BLaER1 treated with 17β-estradiol and CSF1 and Interleukin-3, amounts not matched to agents 10 nM and 100 nM (cell line): ENCODE measurements at regions not wholly inside any gene's neighbourhood (a gene's known extent, or its start where the extent isn't known, plus 50 kb on each side); places are given as distances from the start of the nearest gene placed in this dataset.

Source experiments
- H3K27ac ChIP-seq, 11 experiments: shearing (Covaris generic); formaldehyde crosslinking; 2 replicates each; pipeline ENCODE4 v1.8.1; 2022
- H3K27me3 ChIP-seq, 11 experiments: shearing (Covaris generic); formaldehyde crosslinking; 2 replicates each; pipeline ENCODE4 v1.8.1; 2022
- H3K36me3 ChIP-seq, 11 experiments: shearing (Covaris generic); formaldehyde crosslinking; 2 replicates each; pipeline ENCODE4 v1.8.1; 2022
- H3K4me1 ChIP-seq, 10 experiments: shearing (Covaris generic); formaldehyde crosslinking; 2 replicates each; pipeline ENCODE4 v1.8.1; 2022
- H3K4me2 ChIP-seq, 11 experiments: shearing (Covaris generic); formaldehyde crosslinking; 2 replicates each; pipeline ENCODE4 v1.8.1; 2022
- H3K4me3 ChIP-seq, 10 experiments: shearing (Covaris generic); formaldehyde crosslinking; 2 replicates each; pipeline ENCODE4 v1.8.1; 2022
- H3K9ac ChIP-seq, 11 experiments: shearing (Covaris generic); formaldehyde crosslinking; 2 replicates each; pipeline ENCODE4 v1.8.1; 2022
- H3K9me3 ChIP-seq, 11 experiments: shearing (Covaris generic); formaldehyde crosslinking; replicated peaks in 1 of 11; 2 replicates each; pipeline ENCODE4 v1.8.1; 2022
- H4K20me1 ChIP-seq, 11 experiments: shearing (Covaris generic); formaldehyde crosslinking; 2 replicates each; pipeline ENCODE4 v1.8.1; 2022
- Cebpa-rat ChIP-seq, 11 experiments: shearing (Covaris generic); IDR thresholded peaks; 2 replicates each; pipeline ENCODE4 v1.8.1; 2022

- Histone ChIP-seq H3K4me2 (no peak overlapping the region), H4K20me1 (no peaks in the 10 kb centered on the region), H3K36me3 (no peaks in the 10 kb centered on the region), H3K4me1 (peaks cover 0 to 5% (median 0%) of the 10 kb centered on the region in 10 experiments; a peak in 3 of 20 replicates), H3K4me3 (no peak overlapping the region), H3K9ac (no peak overlapping the region), H3K27ac (no peak overlapping the region), H3K9me3 (peaks cover 0 to 3% (median 0%) of the 10 kb centered on the region in 11 experiments; a peak in 1 of 22 replicates), H3K27me3 (no peaks in the 10 kb centered on the region)
- TF ChIP-seq Cebpa-rat (IDR thresholded peaks at IDR 0.05), result no peak
These were observed 541.3 kb upstream of the TENM3 start for GRCh38 chr4:181701894-181702293.

DNA sequence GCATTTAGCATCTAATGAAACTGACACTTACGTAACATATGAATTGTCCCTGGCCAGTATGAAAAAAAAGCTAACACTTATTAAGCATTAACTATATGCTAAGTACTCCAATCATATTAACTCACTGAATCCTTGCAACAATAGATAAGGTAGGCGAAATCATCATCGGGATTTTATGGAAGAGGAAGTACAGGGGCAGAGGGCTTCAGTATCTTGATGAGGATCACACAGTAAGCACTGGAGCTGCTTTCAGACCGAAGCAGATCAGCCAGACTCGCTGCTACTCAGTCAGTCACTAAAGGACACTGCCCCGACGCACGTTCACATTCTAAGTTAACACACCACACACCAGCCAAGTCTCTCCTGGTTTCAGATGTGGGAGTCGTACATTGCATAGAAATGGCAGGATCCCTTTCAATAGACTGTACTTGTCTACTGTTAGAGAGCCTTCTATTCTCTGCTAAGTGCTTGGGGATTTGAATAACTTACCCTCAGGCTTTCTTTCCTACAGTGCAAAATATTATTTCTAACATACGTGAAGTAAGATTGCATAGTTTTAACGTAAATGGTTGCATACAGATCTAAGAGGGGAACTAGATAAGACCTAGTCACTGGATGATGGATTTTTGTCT, 540.2 kb upstream of the TENM3 start:
- H3K4me3 ChIP-seq, result no peak overlapping the region
- no peak for TF ChIP-seq Cebpa-rat (IDR thresholded peaks at IDR 0.05)
- H3K4me2 ChIP-seq, result 0 out of 22 replicates have a peak overlapping the region, but pooled peaks of 1 of the 11 experiments have one; percentile 27
- no peaks in the 10 kb centered on the region for H3K27me3 ChIP-seq
- H3K36me3 ChIP-seq, result no peaks in the 10 kb centered on the region
- H3K9me3 ChIP-seq, result no peaks in the 10 kb centered on the region
- H3K27ac ChIP-seq, result no peak overlapping the region
- H3K9ac ChIP-seq, result no peak overlapping the region
- H4K20me1 ChIP-seq, result no peaks in the 10 kb centered on the region
- peaks cover 0 to 5% (median 0%) of the 10 kb centered on the region in 10 experiments; a peak in 3 of 20 replicates for H3K4me1 ChIP-seq

GRCh38 chr4:181710143-181710542, 533.1 kb upstream of the TENM3 start:
- H3K4me1 ChIP-seq, result no peaks in the 10 kb centered on the region
- H3K9ac ChIP-seq, result no peak overlapping the region
- no peaks in the 10 kb centered on the region for H3K27me3 ChIP-seq
- H3K4me3 ChIP-seq, result no peak overlapping the region
- H3K36me3 ChIP-seq, result no peaks in the 10 kb centered on the region
- H3K9me3 ChIP-seq, result peaks cover 0 to 6% (median 0%) of the 10 kb centered on the region in 11 experiments; a peak in 2 of 22 replicates
- no peaks in the 10 kb centered on the region for H4K20me1 ChIP-seq
- no peak for TF ChIP-seq Cebpa-rat (IDR thresholded peaks at IDR 0.05)
- no peak overlapping the region for H3K27ac ChIP-seq
- H3K4me2 ChIP-seq, result no peak overlapping the region

DNA sequence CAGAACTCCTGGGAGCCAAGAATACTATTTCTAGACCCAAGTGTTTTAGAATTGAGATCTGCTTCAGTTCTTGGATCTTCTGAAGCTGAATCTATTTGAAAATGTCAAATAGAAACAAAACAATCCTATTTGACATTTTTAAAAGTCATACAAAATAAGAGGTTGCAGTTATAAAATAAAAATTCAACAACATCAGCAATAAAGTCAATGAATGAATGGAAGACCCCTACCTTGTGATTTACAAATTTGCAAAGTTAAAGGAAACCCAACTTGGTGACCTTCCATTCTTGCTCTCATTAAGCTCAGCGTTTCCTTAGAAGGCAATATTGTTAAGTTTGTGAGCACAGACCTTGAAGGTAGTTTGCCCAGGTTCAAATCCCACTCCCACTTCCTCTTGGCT, 531.8 kb upstream of the TENM3 start:
- H3K9ac ChIP-seq, result no peak overlapping the region
- no peak overlapping the region for H3K4me2 ChIP-seq
- peaks cover 0 to 6% (median 0%) of the 10 kb centered on the region in 11 experiments; a peak in 2 of 22 replicates for H3K9me3 ChIP-seq
- no peak overlapping the region for H3K4me3 ChIP-seq
- no peak for TF ChIP-seq Cebpa-rat (IDR thresholded peaks at IDR 0.05)
- no peaks in the 10 kb centered on the region for H3K36me3 ChIP-seq
- no peaks in the 10 kb centered on the region for H3K4me1 ChIP-seq
- H3K27me3 ChIP-seq, result no peaks in the 10 kb centered on the region
- no peaks in the 10 kb centered on the region for H4K20me1 ChIP-seq
- no peak overlapping the region for H3K27ac ChIP-seq

- TF ChIP-seq Cebpa-rat (IDR thresholded peaks at IDR 0.05), result no peak
- H3K9me3 ChIP-seq, result peaks cover 7 to 15% (median 12%) of the 10 kb centered on the region in 11 experiments
- no peaks in the 10 kb centered on the region for H4K20me1 ChIP-seq
- H3K36me3 ChIP-seq, result no peaks in the 10 kb centered on the region
- H3K4me1 ChIP-seq, result no peaks in the 10 kb centered on the region
- no peak overlapping the region for H3K4me2 ChIP-seq
- no peak overlapping the region for H3K9ac ChIP-seq
- no peaks in the 10 kb centered on the region for H3K27me3 ChIP-seq
- no peak overlapping the region for H3K4me3 ChIP-seq
- H3K27ac ChIP-seq, result no peak overlapping the region
These were observed 514.8 kb upstream of the TENM3 start for GRCh38 chr4:181728305-181728966.

DNA sequence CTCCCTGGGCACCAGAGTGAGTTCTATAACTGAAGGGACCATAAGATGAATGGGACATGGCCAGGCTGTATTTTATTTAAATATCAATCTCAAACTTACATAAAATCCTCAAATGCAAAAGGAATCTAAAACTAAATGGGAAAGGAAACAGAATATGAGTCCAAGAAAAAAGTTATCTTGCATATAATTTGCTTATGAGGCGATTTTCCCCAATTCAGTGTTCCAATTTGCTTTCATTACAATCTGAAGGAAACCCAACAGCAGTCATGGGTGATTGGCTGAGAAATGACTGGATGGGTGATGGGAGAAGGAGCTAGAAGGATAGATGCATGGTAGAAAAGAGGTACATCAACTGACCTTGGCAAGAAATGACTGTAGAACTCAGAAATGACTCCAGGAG, 511.3 kb upstream of the TENM3 start:
- Histone ChIP-seq H3K4me3 (no peak overlapping the region), H3K27ac (no peak overlapping the region), H3K4me2 (no peak overlapping the region), H3K4me1 (no peaks in the 10 kb centered on the region), H3K36me3 (no peaks in the 10 kb centered on the region), H4K20me1 (no peaks in the 10 kb centered on the region), H3K9ac (no peak overlapping the region), H3K9me3 (no peaks in the 10 kb centered on the region; a peak in 1 of 22 replicates), H3K27me3 (no peaks in the 10 kb centered on the region)
- TF ChIP-seq Cebpa-rat (IDR thresholded peaks at IDR 0.05), result no peak

DNA sequence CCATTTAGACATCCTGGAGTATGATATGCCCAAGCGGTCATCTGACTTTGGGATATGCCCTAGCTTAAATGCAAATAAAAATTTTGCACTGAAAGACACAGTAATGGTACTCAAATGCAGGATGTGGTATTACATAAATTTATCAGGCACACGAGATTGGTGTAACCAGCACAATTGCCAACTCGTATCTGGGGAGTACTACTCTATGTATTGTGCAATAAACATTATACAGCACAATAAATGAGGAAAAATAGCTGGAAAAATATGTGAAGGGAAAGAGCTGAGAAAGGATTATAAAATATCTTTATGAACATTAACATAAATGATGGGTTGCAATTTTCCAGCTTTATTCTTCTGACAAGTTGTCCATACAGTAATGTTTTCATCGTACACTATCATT, 505.5 kb upstream of the TENM3 start:
- peak in 3 of 11 experiments; percentile 20 to 36 (median 25); a peak in 2 of 22 replicates for TF ChIP-seq Cebpa-rat (IDR thresholded peaks at IDR 0.05)
- no peaks in the 10 kb centered on the region for H3K36me3 ChIP-seq

GRCh38 chr4:181739031-181739430, 504.2 kb upstream of the TENM3 start:
- no peaks in the 10 kb centered on the region for H3K27me3 ChIP-seq
- H3K4me3 ChIP-seq, result no peak overlapping the region
- H3K4me1 ChIP-seq, result no peaks in the 10 kb centered on the region
- peaks cover 0 to 8% (median 0%) of the 10 kb centered on the region in 11 experiments; a peak in 3 of 22 replicates for H3K9me3 ChIP-seq
- H3K9ac ChIP-seq, result no peak overlapping the region
- no peaks in the 10 kb centered on the region for H3K36me3 ChIP-seq
- H3K27ac ChIP-seq, result no peak overlapping the region
- no peak overlapping the region for H3K4me2 ChIP-seq
- H4K20me1 ChIP-seq, result no peaks in the 10 kb centered on the region
- no peak for TF ChIP-seq Cebpa-rat (IDR thresholded peaks at IDR 0.05)

More for the DNA sequence above, 505.5 kb upstream of the TENM3 start:
- Histone ChIP-seq H4K20me1 (no peaks in the 10 kb centered on the region), H3K9me3 (no peaks in the 10 kb centered on the region; a peak in 1 of 22 replicates), H3K4me3 (no peak overlapping the region), H3K9ac (no peak overlapping the region), H3K27ac (no peak overlapping the region), H3K4me1 (no peaks in the 10 kb centered on the region), H3K4me2 (no peak overlapping the region), H3K27me3 (no peaks in the 10 kb centered on the region)

DNA sequence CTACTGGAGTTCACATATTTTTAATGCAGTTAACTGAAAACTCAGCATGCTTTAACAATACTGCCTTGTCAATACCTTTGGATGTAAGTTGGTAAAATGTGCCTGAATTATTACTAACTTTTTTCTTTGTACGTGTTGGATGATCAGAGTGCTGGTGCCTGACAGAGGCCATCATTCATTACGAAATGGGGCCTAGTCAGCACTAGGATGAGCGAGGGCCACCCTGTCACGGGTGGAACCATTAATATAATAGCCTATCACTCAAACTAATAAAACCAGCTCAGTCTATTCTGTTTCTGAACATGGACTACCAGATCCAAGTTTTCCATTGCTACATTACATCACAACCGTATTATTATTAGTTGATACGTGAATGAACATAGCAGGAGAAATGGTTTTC, 501.7 kb upstream of the TENM3 start:
- H3K9ac ChIP-seq, result no peak overlapping the region
- H3K4me3 ChIP-seq, result no peak overlapping the region
- no peak for TF ChIP-seq Cebpa-rat (IDR thresholded peaks at IDR 0.05)
- peaks cover 0 to 8% (median 0%) of the 10 kb centered on the region in 11 experiments; a peak in 2 of 22 replicates for H3K9me3 ChIP-seq
- no peaks in the 10 kb centered on the region for H3K36me3 ChIP-seq
- no peaks in the 10 kb centered on the region for H3K4me1 ChIP-seq
- no peak overlapping the region for H3K27ac ChIP-seq
- H3K27me3 ChIP-seq, result no peaks in the 10 kb centered on the region
- no peak overlapping the region for H3K4me2 ChIP-seq
- H4K20me1 ChIP-seq, result no peaks in the 10 kb centered on the region
